Osteoblast (primary cell): ENCODE measurements at regions not wholly inside any gene's neighbourhood (a gene's known extent, or its start where the extent isn't known, plus 50 kb on each side); places are given as distances from the start of the nearest gene placed in this dataset.
A peak's percentile ranks its signal among the peaks of the same experiment; 100 is the strongest.

Source experiments
- DNase-seq: peaks from one replicate; pipeline ENCODE4 v3.0.0; 2011; ENCODE audit warnings: low spot score, mixed read lengths; ENCODE audit not compliant: insufficient read length; ENCODE audit errors: missing footprints
- H2AFZ ChIP-seq: 2 replicates; pipeline ENCODE4 v1.6.0; 2011; ENCODE audit warnings: mild to moderate bottlenecking, low read length
- H3K27ac ChIP-seq: 2 replicates; pipeline ENCODE4 v1.5.1; 2011; ENCODE audit warnings: mild to moderate bottlenecking, low read depth, low read length, moderate library complexity
- H3K27me3 ChIP-seq: 2 replicates; pipeline ENCODE4 v1.6.0; 2012; ENCODE audit warnings: mild to moderate bottlenecking, control low read depth, inconsistent platforms, low read length, moderate library complexity; ENCODE audit not compliant: insufficient read depth
- H3K36me3 ChIP-seq: 2 replicates; pipeline ENCODE4 v1.5.1; 2011; ENCODE audit warnings: mild to moderate bottlenecking, low read length, control low read depth, moderate library complexity; ENCODE audit not compliant: insufficient read depth
- H3K4me1 ChIP-seq: 2 replicates; pipeline ENCODE4 v1.5.1; 2011; ENCODE audit warnings: mild to moderate bottlenecking, low read length, control low read depth, moderate library complexity; ENCODE audit not compliant: insufficient read depth
- H3K4me2 ChIP-seq: 2 replicates; pipeline ENCODE4 v1.6.0; 2011; ENCODE audit warnings: mild to moderate bottlenecking, low read length; ENCODE audit not compliant: insufficient read depth
- H3K4me3 ChIP-seq: fragments of 200-600 bp; sonication (generic); 3 replicates; pipeline ENCODE4 v1.5.1; 2012; ENCODE audit warnings: mild to moderate bottlenecking, low read length, inconsistent platforms; ENCODE audit not compliant: insufficient read depth
- H3K79me2 ChIP-seq: 2 replicates; pipeline ENCODE4 v1.6.0; 2012; ENCODE audit warnings: mild to moderate bottlenecking, low read length, control low read depth, inconsistent platforms; ENCODE audit not compliant: insufficient read depth
- H3K9me3 ChIP-seq: 2 replicates; pipeline ENCODE4 v1.5.1; 2011; ENCODE audit warnings: low read depth, low read length, control low read depth
- H4K20me1 ChIP-seq: 2 replicates; pipeline ENCODE4 v1.6.0; 2012; ENCODE audit warnings: mild to moderate bottlenecking, low read length, control low read depth; ENCODE audit not compliant: insufficient read depth
- TF ChIP-seq, protein P1 (sequence below): IDR thresholded peaks from 2 replicates; pipeline ENCODE4 v1.5.1; 2011; ENCODE audit warnings: mild to moderate bottlenecking, low read depth, low read length, moderate library complexity; ENCODE audit errors: extremely low read depth

DNA sequence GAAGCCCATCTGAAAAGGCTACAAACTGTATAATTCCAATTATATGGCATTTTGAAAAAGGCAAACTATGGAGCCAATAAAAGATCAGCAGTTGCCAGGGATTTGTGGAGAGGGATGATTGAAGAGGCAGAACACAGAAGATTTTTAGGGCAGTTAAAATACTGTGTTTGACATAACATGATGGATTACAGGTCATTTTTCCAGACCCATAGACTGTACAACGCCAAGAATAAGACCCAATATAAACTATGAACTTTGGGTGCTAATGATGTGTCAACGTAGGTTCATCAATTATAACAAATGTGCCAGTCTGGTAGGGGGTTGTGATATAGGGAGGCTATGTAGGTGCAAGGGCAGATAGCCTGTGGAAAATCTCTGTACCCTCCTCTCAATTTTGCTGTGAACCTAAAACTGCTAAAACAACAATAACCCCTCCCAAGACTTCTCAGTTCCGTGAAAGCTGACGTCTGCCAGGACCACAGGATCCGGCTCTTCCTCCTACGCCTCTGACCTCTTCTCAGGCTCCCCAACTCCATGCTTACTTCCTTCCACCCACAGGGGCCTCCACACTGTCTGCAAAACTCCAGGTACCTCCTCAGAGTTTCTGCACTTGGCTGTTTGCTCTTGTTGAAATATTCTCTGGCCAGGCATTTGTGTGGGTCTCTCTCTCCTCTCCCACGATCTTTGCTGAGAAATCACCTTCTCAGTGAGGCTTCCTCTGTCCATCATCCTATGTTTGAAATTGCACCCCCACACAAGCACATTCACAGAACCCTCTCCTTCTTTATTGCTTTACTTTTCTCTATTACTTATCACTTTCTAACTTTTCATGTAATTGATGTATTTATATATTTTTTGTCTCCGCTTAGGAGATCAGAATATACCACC, 131.4 kb downstream of the BBS10 start:
- no peaks in the 10 kb centered on the region for H3K9me3 ChIP-seq
- TF ChIP-seq, protein P1, sequence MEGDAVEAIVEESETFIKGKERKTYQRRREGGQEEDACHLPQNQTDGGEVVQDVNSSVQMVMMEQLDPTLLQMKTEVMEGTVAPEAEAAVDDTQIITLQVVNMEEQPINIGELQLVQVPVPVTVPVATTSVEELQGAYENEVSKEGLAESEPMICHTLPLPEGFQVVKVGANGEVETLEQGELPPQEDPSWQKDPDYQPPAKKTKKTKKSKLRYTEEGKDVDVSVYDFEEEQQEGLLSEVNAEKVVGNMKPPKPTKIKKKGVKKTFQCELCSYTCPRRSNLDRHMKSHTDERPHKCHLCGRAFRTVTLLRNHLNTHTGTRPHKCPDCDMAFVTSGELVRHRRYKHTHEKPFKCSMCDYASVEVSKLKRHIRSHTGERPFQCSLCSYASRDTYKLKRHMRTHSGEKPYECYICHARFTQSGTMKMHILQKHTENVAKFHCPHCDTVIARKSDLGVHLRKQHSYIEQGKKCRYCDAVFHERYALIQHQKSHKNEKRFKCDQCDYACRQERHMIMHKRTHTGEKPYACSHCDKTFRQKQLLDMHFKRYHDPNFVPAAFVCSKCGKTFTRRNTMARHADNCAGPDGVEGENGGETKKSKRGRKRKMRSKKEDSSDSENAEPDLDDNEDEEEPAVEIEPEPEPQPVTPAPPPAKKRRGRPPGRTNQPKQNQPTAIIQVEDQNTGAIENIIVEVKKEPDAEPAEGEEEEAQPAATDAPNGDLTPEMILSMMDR = no peak
- no peak overlapping the region for H3K27ac ChIP-seq
- H3K79me2 ChIP-seq = no peaks in the 10 kb centered on the region
- H3K36me3 ChIP-seq = no peaks in the 10 kb centered on the region
- no peaks in the 10 kb centered on the region for H3K27me3 ChIP-seq
- DNase-seq = peak; percentile 35
- no peaks in the 10 kb centered on the region for H3K4me1 ChIP-seq
- no peak overlapping the region for H3K4me3 ChIP-seq
- H3K4me2 ChIP-seq = no peak overlapping the region
- H2AFZ ChIP-seq = peak overlapping the region; percentile 69
- H4K20me1 ChIP-seq = no peaks in the 10 kb centered on the region

DNA sequence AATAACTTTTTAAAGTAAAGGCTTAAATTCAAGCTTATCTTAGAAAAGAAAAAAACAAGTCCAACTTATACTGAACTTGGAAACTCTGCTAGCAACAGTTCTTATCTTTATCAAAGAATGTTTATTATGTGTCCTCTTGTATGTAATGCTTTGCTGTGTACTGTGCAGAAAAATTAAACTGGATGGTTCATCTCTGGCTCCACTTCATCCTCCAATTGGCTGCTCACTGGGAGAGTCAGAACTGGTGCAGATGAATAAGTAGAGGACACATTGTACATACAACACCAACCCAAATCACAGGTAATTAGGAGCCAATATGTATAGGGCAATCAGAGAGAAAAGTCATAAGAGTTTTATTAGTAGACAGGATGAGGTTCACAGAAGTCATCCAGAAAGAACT, 123.6 kb upstream of the NAP1L1 start:
- Histone ChIP-seq H3K27ac (no peak overlapping the region), H2AFZ (no peak overlapping the region), H3K79me2 (no peaks in the 10 kb centered on the region), H3K4me1 (no peaks in the 10 kb centered on the region), H3K36me3 (no peaks in the 10 kb centered on the region), H3K9me3 (no peaks in the 10 kb centered on the region), H3K4me3 (no peak overlapping the region), H3K27me3 (no peaks in the 10 kb centered on the region), H4K20me1 (no peaks in the 10 kb centered on the region), H3K4me2 (no peak overlapping the region)
- DNase-seq = no peak
- TF ChIP-seq, protein P1 = no peak

DNA sequence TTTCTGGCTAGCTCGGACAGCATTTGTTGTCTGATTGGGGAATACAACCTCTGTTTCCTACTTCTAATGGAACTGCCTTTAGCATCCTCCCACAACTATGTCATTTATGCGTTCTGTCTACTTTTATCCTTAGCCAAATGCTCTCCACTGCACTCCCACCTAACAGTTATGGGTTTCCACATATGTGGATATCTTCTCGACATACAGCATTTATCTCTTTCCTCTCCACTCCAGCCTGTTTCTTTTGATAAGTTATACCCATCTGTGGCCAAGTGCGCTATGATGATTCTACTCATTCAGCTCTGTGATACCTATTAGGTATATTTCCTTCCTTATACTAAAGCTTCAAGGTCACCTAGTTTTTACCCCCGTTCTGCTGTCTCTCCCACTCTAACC, 122.2 kb upstream of the NAP1L1 start:
- DNase-seq = no peak
- TF ChIP-seq, protein P1 = no peak

DNA sequence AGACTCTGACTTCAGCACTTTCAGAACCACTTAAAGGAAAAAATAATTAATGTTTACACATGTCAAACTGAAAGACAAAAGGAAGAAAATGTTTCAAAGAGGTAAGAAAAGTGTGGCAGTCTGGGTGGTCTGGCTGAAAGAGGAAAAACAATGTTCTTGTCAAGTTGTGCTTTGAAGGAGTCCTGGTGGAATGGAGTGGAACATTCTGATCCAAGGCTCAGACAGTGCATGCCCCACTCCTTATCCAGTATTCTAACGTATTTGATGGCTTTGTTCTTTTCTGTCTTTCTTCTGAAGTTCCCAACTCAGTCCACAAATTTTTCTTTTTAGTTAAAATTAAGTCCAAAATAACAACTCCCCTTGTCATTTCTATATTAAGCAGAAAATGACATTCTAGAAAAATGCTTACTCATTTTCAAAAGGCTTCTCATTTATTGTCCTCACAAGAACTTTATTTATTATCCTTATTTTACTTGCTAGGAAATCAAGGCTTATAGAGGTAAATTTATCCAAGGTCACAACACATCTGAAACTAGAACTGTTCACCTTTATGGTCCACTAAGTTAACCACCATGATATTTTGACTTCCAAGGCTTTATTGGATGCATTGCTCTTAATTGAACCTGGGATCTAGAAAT, 121.7 kb upstream of the NAP1L1 start:
- H3K4me1 ChIP-seq = peaks cover 9% of the 10 kb centered on the region
- no peak overlapping the region for H2AFZ ChIP-seq
- no peak overlapping the region for H3K4me2 ChIP-seq
- TF ChIP-seq, protein P1 = no peak
- DNase-seq = no peak
- no peak overlapping the region for H3K27ac ChIP-seq
- no peaks in the 10 kb centered on the region for H3K36me3 ChIP-seq
- no peak overlapping the region for H3K4me3 ChIP-seq
- H4K20me1 ChIP-seq = no peaks in the 10 kb centered on the region
- no peaks in the 10 kb centered on the region for H3K79me2 ChIP-seq
- no peaks in the 10 kb centered on the region for H3K27me3 ChIP-seq
- no peaks in the 10 kb centered on the region for H3K9me3 ChIP-seq

More for the DNA sequence above, 122.2 kb upstream of the NAP1L1 start:
- Histone ChIP-seq H3K4me2 (no peak overlapping the region), H3K36me3 (no peaks in the 10 kb centered on the region), H4K20me1 (no peaks in the 10 kb centered on the region), H3K27me3 (no peaks in the 10 kb centered on the region), H3K27ac (no peak overlapping the region), H3K9me3 (no peaks in the 10 kb centered on the region), H2AFZ (no peak overlapping the region), H3K4me3 (no peak overlapping the region), H3K79me2 (no peaks in the 10 kb centered on the region), H3K4me1 (peaks cover 5% of the 10 kb centered on the region)
